HG02759 (cell line): ENCODE measurements at regions not wholly inside any gene's neighbourhood (a gene's known extent, or its start where the extent isn't known, plus 50 kb on each side); places are given as distances from the start of the nearest gene placed in this dataset.

ENCODE experiments used
- ATAC-seq: cut with Tn5 transposase; IDR thresholded peaks from one replicate; pipeline ENCODE4 v1.9.1; 2021; ENCODE audit warnings: mild to moderate bottlenecking, moderate library complexity; ENCODE audit not compliant: unreplicated experiment

- ATAC-seq = no peak
Observed at GRCh38 chr1:163796394-163796821, 474.7 kb downstream of the NUF2 start.

GRCh38 chr1:163797816-163798215 is 476.1 kb downstream of the NUF2 start:
- ATAC-seq = no peak

- ATAC-seq = no peak
Observed at GRCh38 chr1:163799190-163799805, 477.5 kb downstream of the NUF2 start.

- ATAC-seq = no peak
Observed at GRCh38 chr1:163807331-163808049, 485.7 kb downstream of the NUF2 start.

- ATAC-seq = no peak
Observed at GRCh38 chr1:163813251-163813650, 491.5 kb downstream of the NUF2 start.

- ATAC-seq = peak; percentile 52
Observed at GRCh38 chr1:163820226-163820625, 498.5 kb downstream of the NUF2 start.

GRCh38 chr1:163820766-163821165 is 499.0 kb downstream of the NUF2 start:
- no peak for ATAC-seq

- ATAC-seq = no peak
Observed at GRCh38 chr1:163821679-163822078, 499.9 kb downstream of the NUF2 start.

GRCh38 chr1:163823017-163823416 is 501.3 kb downstream of the NUF2 start:
- no peak for ATAC-seq

GRCh38 chr1:163824006-163824405 is 502.3 kb downstream of the NUF2 start:
- no peak for ATAC-seq

GRCh38 chr1:163824490-163824889 is 502.7 kb downstream of the NUF2 start:
- ATAC-seq = no peak

- ATAC-seq = no peak
Observed at GRCh38 chr1:163826500-163826899, 504.7 kb downstream of the NUF2 start.

- ATAC-seq = peak; percentile 64
Observed at GRCh38 chr1:163834778-163835177, 513.0 kb downstream of the NUF2 start.

GRCh38 chr1:163836481-163836880 is 514.7 kb downstream of the NUF2 start:
- ATAC-seq = no peak

- no peak for ATAC-seq
Observed at GRCh38 chr1:163837206-163837605, 515.5 kb downstream of the NUF2 start.

- ATAC-seq = no peak
Observed at GRCh38 chr1:163842571-163842970, 520.8 kb downstream of the NUF2 start.

- no peak for ATAC-seq
Observed at GRCh38 chr1:163844459-163844858, 522.7 kb downstream of the NUF2 start.

- no peak for ATAC-seq
Observed at GRCh38 chr1:163845279-163845678, 523.5 kb downstream of the NUF2 start.

- no peak for ATAC-seq
Observed at GRCh38 chr1:163863731-163864130, 542.0 kb downstream of the NUF2 start.

GRCh38 chr1:163864207-163864606 is 542.5 kb downstream of the NUF2 start:
- no peak for ATAC-seq

GRCh38 chr1:163866564-163866963 is 544.8 kb downstream of the NUF2 start:
- no peak for ATAC-seq

- ATAC-seq = no peak
Observed at GRCh38 chr1:163870666-163871065, 548.9 kb downstream of the NUF2 start.

GRCh38 chr1:163872067-163872466 is 550.3 kb downstream of the NUF2 start:
- no peak for ATAC-seq
